ENCODE measurements at regions not wholly inside any gene's neighbourhood (a gene's known extent, or its start where the extent isn't known, plus 50 kb on each side); places are given as distances from the start of the nearest gene placed in this dataset.

GRCh38 chr14:58778202-58778601 lies 140.4 kb downstream of the DACT1 start:
- no peak for DNase-seq
- Histone ChIP-seq H3K27me3 (replicated peaks; ENCODE audit: control insufficient read depth, insufficient read depth, low read length, poor library complexity, severe bottlenecking) (no peaks in the 10 kb centered on the region), H3K27ac (ENCODE audit: insufficient read depth, low read length, poor library complexity, severe bottlenecking) (no peak overlapping the region), H3K9me3 (ENCODE audit: control insufficient read depth, low read length) (no peaks in the 10 kb centered on the region), H3K36me3 (ENCODE audit: control insufficient read depth, insufficient read depth, low read length) (no peaks in the 10 kb centered on the region), H3K4me3 (ENCODE audit: insufficient read depth, low read depth, low read length, poor library complexity, severe bottlenecking) (no peak overlapping the region), H3K4me1 (ENCODE audit: control insufficient read depth, insufficient read depth, low read length, poor library complexity, severe bottlenecking) (no peaks in the 10 kb centered on the region)

GRCh38 chr14:58779376-58779775 lies 141.6 kb downstream of the DACT1 start:
- H3K4me3 ChIP-seq (ENCODE audit: insufficient read depth, low read depth, low read length, poor library complexity, severe bottlenecking), result no peak overlapping the region
- no peaks in the 10 kb centered on the region for H3K9me3 ChIP-seq (ENCODE audit: control insufficient read depth, low read length)
- H3K27me3 ChIP-seq (replicated peaks; ENCODE audit: control insufficient read depth, insufficient read depth, low read length, poor library complexity, severe bottlenecking), result no peaks in the 10 kb centered on the region
- H3K27ac ChIP-seq (ENCODE audit: insufficient read depth, low read length, poor library complexity, severe bottlenecking), result no peak overlapping the region
- H3K36me3 ChIP-seq (ENCODE audit: control insufficient read depth, insufficient read depth, low read length), result no peaks in the 10 kb centered on the region
- no peaks in the 10 kb centered on the region for H3K4me1 ChIP-seq (ENCODE audit: control insufficient read depth, insufficient read depth, low read length, poor library complexity, severe bottlenecking)
- no peak for DNase-seq

GRCh38 chr14:58780185-58780584 lies 142.4 kb downstream of the DACT1 start:
- H3K36me3 ChIP-seq (ENCODE audit: control insufficient read depth, insufficient read depth, low read length), result no peaks in the 10 kb centered on the region
- no peaks in the 10 kb centered on the region for H3K4me1 ChIP-seq (ENCODE audit: control insufficient read depth, insufficient read depth, low read length, poor library complexity, severe bottlenecking)
- H3K9me3 ChIP-seq (ENCODE audit: control insufficient read depth, low read length), result no peaks in the 10 kb centered on the region
- DNase-seq, result no peak
- no peak overlapping the region for H3K27ac ChIP-seq (ENCODE audit: insufficient read depth, low read length, poor library complexity, severe bottlenecking)
- no peak overlapping the region for H3K4me3 ChIP-seq (ENCODE audit: insufficient read depth, low read depth, low read length, poor library complexity, severe bottlenecking)
- H3K27me3 ChIP-seq (replicated peaks; ENCODE audit: control insufficient read depth, insufficient read depth, low read length, poor library complexity, severe bottlenecking), result no peaks in the 10 kb centered on the region

- H3K27me3 ChIP-seq (replicated peaks; ENCODE audit: control insufficient read depth, insufficient read depth, low read length, poor library complexity, severe bottlenecking), result no peaks in the 10 kb centered on the region
- no peaks in the 10 kb centered on the region for H3K9me3 ChIP-seq (ENCODE audit: control insufficient read depth, low read length)
- no peaks in the 10 kb centered on the region for H3K36me3 ChIP-seq (ENCODE audit: control insufficient read depth, insufficient read depth, low read length)
- H3K27ac ChIP-seq (ENCODE audit: insufficient read depth, low read length, poor library complexity, severe bottlenecking), result no peak overlapping the region
- no peak for DNase-seq
- no peaks in the 10 kb centered on the region for H3K4me1 ChIP-seq (ENCODE audit: control insufficient read depth, insufficient read depth, low read length, poor library complexity, severe bottlenecking)
- H3K4me3 ChIP-seq (ENCODE audit: insufficient read depth, low read depth, low read length, poor library complexity, severe bottlenecking), result no peak overlapping the region
Measured at GRCh38 chr14:58780605-58781004, 142.8 kb downstream of the DACT1 start.

- H3K36me3 ChIP-seq (ENCODE audit: control insufficient read depth, insufficient read depth, low read length), result no peaks in the 10 kb centered on the region
- H3K27ac ChIP-seq (ENCODE audit: insufficient read depth, low read length, poor library complexity, severe bottlenecking), result no peak overlapping the region
- H3K9me3 ChIP-seq (ENCODE audit: control insufficient read depth, low read length), result no peaks in the 10 kb centered on the region
- no peaks in the 10 kb centered on the region for H3K27me3 ChIP-seq (replicated peaks; ENCODE audit: control insufficient read depth, insufficient read depth, low read length, poor library complexity, severe bottlenecking)
- no peaks in the 10 kb centered on the region for H3K4me1 ChIP-seq (ENCODE audit: control insufficient read depth, insufficient read depth, low read length, poor library complexity, severe bottlenecking)
- no peak for DNase-seq
- H3K4me3 ChIP-seq (ENCODE audit: insufficient read depth, low read depth, low read length, poor library complexity, severe bottlenecking), result no peak overlapping the region
Measured at GRCh38 chr14:58782011-58782410, 144.2 kb downstream of the DACT1 start.

GRCh38 chr14:58783792-58784511 lies 146.2 kb downstream of the DACT1 start:
- H3K9me3 ChIP-seq (ENCODE audit: control insufficient read depth, low read length), result no peaks in the 10 kb centered on the region

GRCh38 chr14:58784931-58785330 lies 147.2 kb downstream of the DACT1 start:
- H3K9me3 ChIP-seq (ENCODE audit: control insufficient read depth, low read length), result no peaks in the 10 kb centered on the region
- no peak overlapping the region for H3K4me3 ChIP-seq (ENCODE audit: insufficient read depth, low read depth, low read length, poor library complexity, severe bottlenecking)
- DNase-seq, result no peak
- no peaks in the 10 kb centered on the region for H3K4me1 ChIP-seq (ENCODE audit: control insufficient read depth, insufficient read depth, low read length, poor library complexity, severe bottlenecking)
- H3K27me3 ChIP-seq (replicated peaks; ENCODE audit: control insufficient read depth, insufficient read depth, low read length, poor library complexity, severe bottlenecking), result no peaks in the 10 kb centered on the region
- no peaks in the 10 kb centered on the region for H3K36me3 ChIP-seq (ENCODE audit: control insufficient read depth, insufficient read depth, low read length)
- H3K27ac ChIP-seq (ENCODE audit: insufficient read depth, low read length, poor library complexity, severe bottlenecking), result no peak overlapping the region

More at GRCh38 chr14:58783792-58784511, 146.2 kb downstream of the DACT1 start:
- H3K36me3 ChIP-seq (ENCODE audit: control insufficient read depth, insufficient read depth, low read length), result no peaks in the 10 kb centered on the region
- no peak for DNase-seq
- no peaks in the 10 kb centered on the region for H3K4me1 ChIP-seq (ENCODE audit: control insufficient read depth, insufficient read depth, low read length, poor library complexity, severe bottlenecking)
- no peak overlapping the region for H3K4me3 ChIP-seq (ENCODE audit: insufficient read depth, low read depth, low read length, poor library complexity, severe bottlenecking)
- no peak overlapping the region for H3K27ac ChIP-seq (ENCODE audit: insufficient read depth, low read length, poor library complexity, severe bottlenecking)
- no peaks in the 10 kb centered on the region for H3K27me3 ChIP-seq (replicated peaks; ENCODE audit: control insufficient read depth, insufficient read depth, low read length, poor library complexity, severe bottlenecking)

GRCh38 chr14:58785701-58786100 lies 147.9 kb downstream of the DACT1 start:
- Histone ChIP-seq H3K9me3 (ENCODE audit: control insufficient read depth, low read length) (no peaks in the 10 kb centered on the region), H3K36me3 (ENCODE audit: control insufficient read depth, insufficient read depth, low read length) (no peaks in the 10 kb centered on the region), H3K27me3 (replicated peaks; ENCODE audit: control insufficient read depth, insufficient read depth, low read length, poor library complexity, severe bottlenecking) (no peaks in the 10 kb centered on the region), H3K27ac (ENCODE audit: insufficient read depth, low read length, poor library complexity, severe bottlenecking) (no peak overlapping the region), H3K4me1 (ENCODE audit: control insufficient read depth, insufficient read depth, low read length, poor library complexity, severe bottlenecking) (no peaks in the 10 kb centered on the region), H3K4me3 (ENCODE audit: insufficient read depth, low read depth, low read length, poor library complexity, severe bottlenecking) (no peak overlapping the region)
- DNase-seq, result no peak

GRCh38 chr14:58787592-58787991 lies 149.8 kb downstream of the DACT1 start:
- Histone ChIP-seq H3K4me1 (ENCODE audit: control insufficient read depth, insufficient read depth, low read length, poor library complexity, severe bottlenecking) (no peaks in the 10 kb centered on the region), H3K36me3 (ENCODE audit: control insufficient read depth, insufficient read depth, low read length) (no peaks in the 10 kb centered on the region), H3K9me3 (ENCODE audit: control insufficient read depth, low read length) (no peaks in the 10 kb centered on the region), H3K27me3 (replicated peaks; ENCODE audit: control insufficient read depth, insufficient read depth, low read length, poor library complexity, severe bottlenecking) (no peaks in the 10 kb centered on the region), H3K4me3 (ENCODE audit: insufficient read depth, low read depth, low read length, poor library complexity, severe bottlenecking) (no peak overlapping the region), H3K27ac (ENCODE audit: insufficient read depth, low read length, poor library complexity, severe bottlenecking) (no peak overlapping the region)
- DNase-seq, result no peak

GRCh38 chr14:58788655-58789503 lies 151.1 kb downstream of the DACT1 start:
- H3K9me3 ChIP-seq (ENCODE audit: control insufficient read depth, low read length), result no peaks in the 10 kb centered on the region
- no peaks in the 10 kb centered on the region for H3K36me3 ChIP-seq (ENCODE audit: control insufficient read depth, insufficient read depth, low read length)
- no peaks in the 10 kb centered on the region for H3K27me3 ChIP-seq (replicated peaks; ENCODE audit: control insufficient read depth, insufficient read depth, low read length, poor library complexity, severe bottlenecking)
- no peak overlapping the region for H3K27ac ChIP-seq (ENCODE audit: insufficient read depth, low read length, poor library complexity, severe bottlenecking)
- H3K4me1 ChIP-seq (ENCODE audit: control insufficient read depth, insufficient read depth, low read length, poor library complexity, severe bottlenecking), result no peaks in the 10 kb centered on the region
- H3K4me3 ChIP-seq (ENCODE audit: insufficient read depth, low read depth, low read length, poor library complexity, severe bottlenecking), result no peak overlapping the region
- no peak for DNase-seq
